Small intestine (tissue), 7 donors: ENCODE measurements at regions not wholly inside any gene's neighbourhood (a gene's known extent, or its start where the extent isn't known, plus 50 kb on each side); places are given as distances from the start of the nearest gene placed in this dataset.

Experiments used
- DNase-seq, 2 donors: peaks; one replicate each; pipeline versions ENCODE4 v3.0.0 to v3.0.0-alpha.2; 2013
- FAIRE-seq: peaks from 2 replicates; lab custom pipeline; 2012; peaks lifted over from hg19 to GRCh38; lab: Jason Lieb, UNC
- H3K27ac ChIP-seq, 3 donors: one replicate each; pipeline ENCODE4 v1.5.1; 2013; ENCODE audit warnings: low read length in 2 of 3, mild to moderate bottlenecking in 2 of 3, control low read depth in 1 of 3, inconsistent platforms in 1 of 3, low read depth in 1 of 3, moderate library complexity in 1 of 3
- H3K27me3 ChIP-seq, 3 donors: one replicate each; pipeline ENCODE4 v1.6.1; 2013; ENCODE audit warnings: low read length in 3 of 3, inconsistent platforms in 1 of 3; ENCODE audit not compliant: control insufficient read depth in 3 of 3, insufficient read depth in 3 of 3
- H3K36me3 ChIP-seq, 3 donors: one replicate each; pipeline ENCODE4 v1.6.1; 2013; ENCODE audit warnings: low read length in 3 of 3, inconsistent platforms in 1 of 3, low read depth in 1 of 3, mild to moderate bottlenecking in 1 of 3, moderate library complexity in 1 of 3; ENCODE audit not compliant: control insufficient read depth in 3 of 3, insufficient read depth in 2 of 3
- H3K4me1 ChIP-seq, 3 donors: one replicate each; pipeline ENCODE4 v1.6.1; 2013; ENCODE audit warnings: low read length in 2 of 3, inconsistent platforms in 1 of 3, low read depth in 1 of 3, mild to moderate bottlenecking in 1 of 3, moderate library complexity in 1 of 3; ENCODE audit not compliant: control insufficient read depth in 3 of 3, insufficient read depth in 2 of 3
- H3K4me3 ChIP-seq, 3 donors: one replicate each; pipeline ENCODE4 v1.5.1; 2013; ENCODE audit warnings: low read length in 3 of 3, control low read depth in 1 of 3, inconsistent platforms in 1 of 3, low read depth in 1 of 3, mild to moderate bottlenecking in 1 of 3, moderate library complexity in 1 of 3
- H3K9me3 ChIP-seq, 2 donors: one replicate each; pipeline ENCODE4 v1.6.1; 2013; ENCODE audit warnings: low read depth in 1 of 2, low read length in 1 of 2; ENCODE audit not compliant: control insufficient read depth in 2 of 2, insufficient read depth in 1 of 2
- WGBS, 3 donors: extraction: QIAGEN DNeasy Blood & Tissue Kit; methylation state at CpG; one replicate each; pipeline ENCODE4 v1.1.7; 2013; 5-methylcytosine and 5-hydroxymethylcytosine counted together
- donor health status: healthy with polysubstance abuse.
- donor health status: control.
- donor health status: control.
- donor health status: Bipolar disorder and iron deficiency.
- donor health status: healthy.

DNA sequence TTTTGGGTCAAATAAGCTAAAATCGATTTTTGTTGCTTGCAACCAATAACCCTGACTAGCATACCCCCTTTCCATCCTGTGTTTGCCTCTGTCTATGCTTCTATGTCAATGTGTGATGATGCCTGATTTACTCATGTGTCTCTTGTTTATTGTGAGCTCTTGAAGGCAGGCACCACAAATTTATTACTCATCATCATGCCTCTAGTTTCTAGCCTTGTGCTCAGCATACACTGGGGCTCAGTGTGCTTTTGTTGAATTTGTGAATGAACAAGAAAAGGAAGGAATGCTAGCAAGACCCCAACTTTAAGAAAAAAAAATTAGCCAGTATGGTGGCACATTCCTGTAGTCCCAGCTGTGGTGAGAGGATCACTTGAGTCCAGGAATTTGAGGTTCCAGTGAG, 119.1 kb upstream of the GPR139 start:
- WGBS, 3 donors, result 8 to 30% (median 13%) methylated on average over 1 of the region's 1 CpG
- no peak overlapping the region for H3K4me3 ChIP-seq
- no peak overlapping the region for H3K27ac ChIP-seq
- no peaks in the 10 kb centered on the region for H3K27me3 ChIP-seq
- H3K4me1 ChIP-seq, result no peaks in the 10 kb centered on the region
- DNase-seq, result no peak
- no peak for FAIRE-seq
- H3K36me3 ChIP-seq, result no peaks in the 10 kb centered on the region
- no peaks in the 10 kb centered on the region for H3K9me3 ChIP-seq

- Histone ChIP-seq H3K4me3 (no peak overlapping the region), H3K4me1 (no peaks in the 10 kb centered on the region), H3K27me3 (no peaks in the 10 kb centered on the region), H3K27ac (no peak overlapping the region), H3K36me3 (no peaks in the 10 kb centered on the region), H3K9me3 (no peaks in the 10 kb centered on the region)
- DNase-seq (no peak), FAIRE-seq (no peak)
Observed at GRCh38 chr16:20191566-20191965, 117.9 kb upstream of the GPR139 start.

DNA sequence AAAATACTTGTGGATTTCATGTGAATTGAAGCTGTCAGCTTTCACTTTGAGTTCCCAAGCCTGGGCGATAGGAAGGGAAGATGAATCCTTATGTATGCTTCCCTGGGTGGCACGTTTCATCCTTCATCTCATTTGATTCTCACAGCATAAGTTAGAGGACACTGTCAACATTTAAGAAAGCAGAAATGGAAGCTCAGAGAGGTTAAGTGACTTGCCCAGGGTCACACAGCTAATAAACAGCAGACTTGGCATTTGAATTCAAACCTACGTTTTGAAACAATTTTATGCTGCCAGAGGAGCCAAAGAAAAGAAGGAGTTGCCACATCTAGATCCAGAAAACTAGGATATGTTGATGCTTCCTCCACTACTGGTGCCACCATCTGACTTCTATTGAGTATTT, 108.3 kb upstream of the GPR139 start:
- no peaks in the 10 kb centered on the region for H3K36me3 ChIP-seq
- no peak for FAIRE-seq

DNA sequence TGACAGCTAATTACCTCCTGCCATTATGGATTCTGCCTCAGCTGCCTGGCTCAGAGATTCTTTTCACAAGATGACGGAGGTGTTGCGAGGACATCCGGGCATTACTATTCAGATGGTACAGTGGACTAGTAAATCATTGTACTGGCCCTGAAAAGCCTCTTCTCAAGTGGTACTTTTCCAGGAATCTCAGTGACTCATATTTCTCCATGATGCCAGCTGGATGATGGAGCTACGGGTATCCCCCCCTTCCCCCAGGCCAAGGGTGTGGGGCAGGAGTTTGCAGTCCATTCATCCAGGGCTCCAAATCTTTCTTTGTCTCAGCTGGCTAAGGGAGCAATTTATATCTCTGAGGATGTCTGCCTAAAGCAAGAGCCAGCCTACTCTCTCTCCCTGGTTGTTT, 107.7 kb upstream of the GPR139 start:
- 79 to 83% (median 83%) methylated on average over 4 of the region's 4 CpGs for WGBS, 3 donors
- no peak overlapping the region for H3K4me3 ChIP-seq
- no peak for FAIRE-seq

More for the DNA sequence above, 108.3 kb upstream of the GPR139 start:
- Histone ChIP-seq H3K27me3 (no peaks in the 10 kb centered on the region), H3K27ac (no peak overlapping the region), H3K4me3 (no peak overlapping the region), H3K9me3 (no peaks in the 10 kb centered on the region), H3K4me1 (no peaks in the 10 kb centered on the region)
- no peak for DNase-seq
- WGBS, 3 donors, result 56 to 65% (median 59%) methylated on average over 3 of the region's 3 CpGs

DNA sequence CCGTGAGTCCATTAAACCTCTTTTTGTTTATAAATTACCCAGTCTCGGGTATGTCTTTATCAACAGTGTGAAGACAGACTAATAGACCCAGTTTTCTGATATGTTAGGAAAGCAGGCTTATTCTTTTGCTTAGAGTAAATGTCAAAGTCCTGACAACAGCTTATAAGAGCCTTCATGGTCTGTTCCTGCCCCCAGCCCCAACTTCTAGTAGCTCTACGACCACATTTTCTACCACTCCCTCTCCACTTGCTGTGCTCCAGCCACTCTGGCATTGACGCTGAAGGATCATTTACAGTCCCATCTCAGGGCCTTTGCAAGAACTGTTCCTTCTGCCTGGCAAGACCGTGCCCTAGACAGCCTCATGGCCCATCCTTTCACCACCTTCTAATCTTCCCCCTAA, 104.6 kb upstream of the GPR139 start:
- Histone ChIP-seq H3K4me3 (no peak overlapping the region), H3K36me3 (no peaks in the 10 kb centered on the region), H3K27me3 (no peaks in the 10 kb centered on the region), H3K9me3 (no peaks in the 10 kb centered on the region), H3K27ac (no peak overlapping the region), H3K4me1 (no peaks in the 10 kb centered on the region)
- FAIRE-seq (no peak), DNase-seq (no peak)
- 66 to 71% (median 68%) methylated on average over 5 of the region's 5 CpGs for WGBS, 3 donors

More for the DNA sequence above, 107.7 kb upstream of the GPR139 start:
- DNase-seq, result no peak
- H3K9me3 ChIP-seq, result no peaks in the 10 kb centered on the region
- H3K27me3 ChIP-seq, result no peaks in the 10 kb centered on the region
- H3K27ac ChIP-seq, result no peak overlapping the region
- H3K4me1 ChIP-seq, result no peaks in the 10 kb centered on the region
- no peaks in the 10 kb centered on the region for H3K36me3 ChIP-seq

DNA sequence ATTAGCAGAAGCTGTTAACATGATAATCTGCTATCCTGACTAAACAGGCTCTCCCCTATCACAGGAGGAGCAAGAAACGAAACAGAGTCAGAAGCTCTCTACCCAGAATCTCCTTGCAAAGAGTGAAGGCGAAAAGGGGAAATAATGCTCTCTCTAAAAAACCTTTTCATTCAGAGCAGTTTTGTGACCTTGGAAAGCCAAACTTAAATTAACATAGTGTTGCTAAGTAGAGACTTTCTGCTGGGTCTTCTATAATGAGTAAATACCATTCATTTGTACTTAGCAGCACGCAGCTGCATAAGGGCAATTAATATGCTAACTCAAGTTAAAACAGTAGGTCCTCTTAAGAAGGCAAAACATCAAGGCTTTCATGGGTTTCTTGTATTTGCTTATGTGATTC, 101.7 kb upstream of the GPR139 start:
- FAIRE-seq, result no peak
- H3K27ac ChIP-seq, result no peak overlapping the region
- WGBS, 3 donors, result 13 to 27% (median 22%) methylated on average over 3 of the region's 3 CpGs

DNA sequence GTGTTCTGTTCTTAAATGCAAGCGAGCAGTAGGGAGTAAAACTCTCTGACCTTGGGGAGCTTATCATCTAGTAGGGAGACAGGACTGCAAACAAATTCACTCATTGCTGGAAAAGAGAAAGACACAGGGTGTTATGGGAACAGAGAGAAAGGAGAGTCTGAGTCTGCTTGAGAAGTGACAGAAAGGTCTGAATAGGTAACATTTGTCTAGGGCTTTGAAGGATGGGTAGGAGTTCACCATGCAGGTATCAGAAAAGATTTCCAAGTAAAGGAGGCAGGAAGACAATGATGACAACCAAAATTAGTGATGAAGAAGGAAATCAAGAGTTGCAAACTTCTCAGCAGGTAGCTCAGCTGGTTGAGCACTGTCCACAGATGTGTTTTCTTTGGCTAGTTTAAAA, 93.6 kb upstream of the GPR139 start:
- Histone ChIP-seq H3K36me3 (no peaks in the 10 kb centered on the region), H3K4me3 (no peak overlapping the region), H3K4me1 (no peaks in the 10 kb centered on the region), H3K9me3 (no peaks in the 10 kb centered on the region), H3K27me3 (no peaks in the 10 kb centered on the region), H3K27ac (no peak overlapping the region)
- FAIRE-seq, result no peak
- WGBS, 3 donors, result 70 to 74% (median 73%) methylated on average over 1 of the region's 1 CpG
- no peak for DNase-seq

More for the DNA sequence above, 101.7 kb upstream of the GPR139 start:
- H3K9me3 ChIP-seq, result no peaks in the 10 kb centered on the region
- no peak overlapping the region for H3K4me3 ChIP-seq
- DNase-seq, result no peak
- H3K27me3 ChIP-seq, result no peaks in the 10 kb centered on the region
- no peaks in the 10 kb centered on the region for H3K36me3 ChIP-seq
- H3K4me1 ChIP-seq, result no peaks in the 10 kb centered on the region

- no peak for FAIRE-seq
- WGBS, 3 donors, result 51 to 66% (median 64%) methylated on average over 15 of the region's 15 CpGs
- H3K4me1 ChIP-seq, result no peaks in the 10 kb centered on the region
Observed at GRCh38 chr16:20166531-20167235, 93.0 kb upstream of the GPR139 start.

GRCh38 chr16:20153444-20153843, 79.8 kb upstream of the GPR139 start:
- H3K4me1 ChIP-seq, result no peaks in the 10 kb centered on the region
- no peak overlapping the region for H3K4me3 ChIP-seq
- H3K27ac ChIP-seq, result no peak overlapping the region
- 83 to 94% (median 92%) methylated on average over 1 of the region's 1 CpG for WGBS, 3 donors
- DNase-seq, result no peak
- H3K27me3 ChIP-seq, result no peaks in the 10 kb centered on the region
- H3K36me3 ChIP-seq, result no peaks in the 10 kb centered on the region
- peaks cover 0 to 1% of the 10 kb centered on the region in 2 donors for H3K9me3 ChIP-seq
- FAIRE-seq, result no peak

More at GRCh38 chr16:20166531-20167235, 93.0 kb upstream of the GPR139 start:
- DNase-seq, result no peak
- Histone ChIP-seq H3K4me3 (no peak overlapping the region), H3K27me3 (no peaks in the 10 kb centered on the region), H3K9me3 (no peaks in the 10 kb centered on the region), H3K27ac (no peak overlapping the region), H3K36me3 (no peaks in the 10 kb centered on the region)
